Esophagus muscularis mucosa (tissue), 4 donors: ENCODE measurements at regions not wholly inside any gene's neighbourhood (a gene's known extent, or its start where the extent isn't known, plus 50 kb on each side); places are given as distances from the start of the nearest gene placed in this dataset.

Experiments used
- DNase-seq: peaks from one replicate; pipeline ENCODE4 v3.0.0-alpha.2; 2017; ENCODE audit errors: extremely low spot score
- H3K27ac ChIP-seq, 4 donors: fragments of 200-600 bp; sonication (generic); replicated peaks in 1 of 4; 1 replicate in 3 of 4; 2 replicates in 1 of 4; pipeline ENCODE4 v1.5.1; 2016 to 2019; ENCODE audit warnings: mild to moderate bottlenecking in 1 of 4
- H3K27me3 ChIP-seq, 4 donors: fragments of 200-600 bp; sonication (generic); one replicate each; pipeline versions ENCODE4 v1.5.1 to v1.6.0; 2016 to 2019
- H3K36me3 ChIP-seq, 4 donors: fragments of 200-600 bp; sonication (generic); one replicate each; pipeline ENCODE4 v1.5.1; 2016 to 2019
- H3K4me1 ChIP-seq, 4 donors: fragments of 200-600 bp; sonication (generic); one replicate each; pipeline ENCODE4 v1.5.1; 2016 to 2019
- H3K4me3 ChIP-seq, 4 donors: fragments of 200-600 bp; sonication (generic); 1 replicate in 2 of 4; 2 replicates in 2 of 4; pipeline ENCODE4 v1.5.1; 2016 to 2019; ENCODE audit warnings: mild to moderate bottlenecking in 4 of 4, moderate library complexity in 1 of 4
- H3K9me3 ChIP-seq, 4 donors: fragments of 200-600 bp; sonication (generic); 1 replicate in 3 of 4; 2 replicates in 1 of 4; pipeline ENCODE4 v1.5.1; 2016 to 2019
- CTCF ChIP-seq, 3 experiments: fragments of 200-600 bp in 2 of 3; fragments of 450-650 bp in 1 of 3; sonication (generic) in 2 of 3; IDR thresholded peaks; one replicate each; pipeline ENCODE4 v1.5.1; 2017 to 2019; ENCODE audit warnings: antibody characterized with exemption in 3 of 3, mild to moderate bottlenecking in 2 of 3, moderate library complexity in 1 of 3
- EP300 ChIP-seq: sonication (generic); formaldehyde crosslinking; IDR thresholded peaks from one replicate; pipeline ENCODE4 v1.6.1; 2017; ENCODE audit warnings: antibody characterized with exemption
- POLR2A ChIP-seq: fragments of 450-650 bp; IDR thresholded peaks from one replicate; pipeline ENCODE4 v1.6.1; 2017; ENCODE audit warnings: antibody characterized with exemption, moderate library complexity, mild to moderate bottlenecking, low read depth
- POLR2AphosphoS5 ChIP-seq, 2 donors: sonication (generic); formaldehyde crosslinking; IDR thresholded peaks; one replicate each; pipeline ENCODE4 v1.6.1; 2017; ENCODE audit warnings: antibody characterized with exemption in 2 of 2
- WGBS: methylation state at CpG from one replicate; pipeline ENCODE4 v1.1.5; 2018; 5-methylcytosine and 5-hydroxymethylcytosine counted together
- intact Hi-C: fragments of 100-400 bp; cut with DNase I; formaldehyde crosslinking; loops from one replicate; pipeline ENCODE4 v1.15.1; 2023

- no peak for TF ChIP-seq EP300
- TF ChIP-seq POLR2AphosphoS5 (IDR thresholded peaks at IDR 0.05) = no peak
- no peak for TF ChIP-seq POLR2A
- TF ChIP-seq CTCF (IDR thresholded peaks at IDR 0.05) = no peak
- intact Hi-C loops = no loop called here
- 96% methylated on average over 13 of the region's 13 CpGs for WGBS
- Histone ChIP-seq H3K27me3 (no peaks in the 10 kb centered on the region), H3K4me3 (no peak overlapping the region), H3K9me3 (no peaks in the 10 kb centered on the region), H3K4me1 (no peaks in the 10 kb centered on the region), H3K27ac (no peak overlapping the region), H3K36me3 (no peaks in the 10 kb centered on the region)
- no peak for DNase-seq
Measured at GRCh38 chr6:76810286-76810685, 653.0 kb downstream of the HTR1B start.

- 86% methylated on average over 2 of the region's 5 CpGs for WGBS
- TF ChIP-seq POLR2AphosphoS5 (IDR thresholded peaks at IDR 0.05) (no peak), CTCF (IDR thresholded peaks at IDR 0.05) (no peak), POLR2A (no peak), EP300 (no peak)
- no peaks in the 10 kb centered on the region for H3K4me1 ChIP-seq
Measured at GRCh38 chr6:76803038-76803580, 660.2 kb downstream of the HTR1B start.

GRCh38 chr6:76792394-76792793 is 670.9 kb downstream of the HTR1B start:
- Histone ChIP-seq H3K27me3 (no peaks in the 10 kb centered on the region), H3K4me1 (no peaks in the 10 kb centered on the region), H3K36me3 (no peaks in the 10 kb centered on the region), H3K9me3 (no peaks in the 10 kb centered on the region), H3K4me3 (no peak overlapping the region), H3K27ac (no peak overlapping the region)
- intact Hi-C loops = no loop called here
- no peak for DNase-seq
- 85% methylated on average over 1 of the region's 1 CpG for WGBS
- TF ChIP-seq CTCF (IDR thresholded peaks at IDR 0.05) (no peak), POLR2AphosphoS5 (IDR thresholded peaks at IDR 0.05) (no peak), EP300 (no peak), POLR2A (no peak)

More at GRCh38 chr6:76803038-76803580, 660.2 kb downstream of the HTR1B start:
- DNase-seq = no peak
- H3K4me3 ChIP-seq = no peak overlapping the region
- intact Hi-C loops = no loop called here
- H3K27ac ChIP-seq = no peak overlapping the region
- H3K9me3 ChIP-seq = no peaks in the 10 kb centered on the region
- H3K36me3 ChIP-seq = no peaks in the 10 kb centered on the region
- H3K27me3 ChIP-seq = no peaks in the 10 kb centered on the region

- Histone ChIP-seq H3K27me3 (no peaks in the 10 kb centered on the region), H3K4me1 (no peaks in the 10 kb centered on the region), H3K9me3 (no peaks in the 10 kb centered on the region), H3K4me3 (no peak overlapping the region), H3K27ac (no peak overlapping the region), H3K36me3 (no peaks in the 10 kb centered on the region)
- intact Hi-C loops = no loop called here
- no peak for DNase-seq
- no peak for TF ChIP-seq EP300
Measured at GRCh38 chr6:76790881-76791280, 672.4 kb downstream of the HTR1B start.

- WGBS = 82% methylated on average over 4 of the region's 4 CpGs
- Histone ChIP-seq H3K4me1 (no peaks in the 10 kb centered on the region), H3K9me3 (no peaks in the 10 kb centered on the region), H3K27me3 (no peaks in the 10 kb centered on the region), H3K4me3 (no peak overlapping the region), H3K36me3 (no peaks in the 10 kb centered on the region), H3K27ac (no peak overlapping the region)
- no peak for TF ChIP-seq EP300
- no peak for TF ChIP-seq POLR2A
- TF ChIP-seq CTCF (IDR thresholded peaks at IDR 0.05) = no peak
- TF ChIP-seq POLR2AphosphoS5 (IDR thresholded peaks at IDR 0.05) = no peak
- intact Hi-C loops = no loop called here
- DNase-seq = no peak
Measured at GRCh38 chr6:76790045-76790796, 673.1 kb downstream of the HTR1B start.
